ENCODE measurements at regions not wholly inside any gene's neighbourhood (a gene's known extent, or its start where the extent isn't known, plus 50 kb on each side); places are given as distances from the start of the nearest gene placed in this dataset.

DNA sequence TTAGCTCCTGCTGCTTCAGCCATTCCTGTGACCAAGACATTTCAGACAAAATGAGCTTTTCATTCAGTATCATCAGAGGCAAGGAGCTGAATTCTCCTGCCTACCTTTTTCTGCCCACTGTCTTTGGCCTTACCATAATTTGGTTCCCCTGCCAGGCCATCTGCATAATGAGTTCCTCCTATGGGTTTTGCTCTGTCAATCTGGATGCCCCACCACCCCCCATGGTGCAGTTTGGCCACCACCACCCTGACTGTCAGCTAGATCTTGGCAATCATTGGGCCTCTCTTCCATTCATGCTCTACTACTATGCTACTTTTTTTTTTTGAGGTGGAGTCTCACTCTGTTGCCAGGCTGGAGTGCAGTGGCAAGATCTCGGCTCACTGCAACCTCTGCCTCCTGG lies 169.2 kb upstream of the ZKSCAN2 start:
- Mint-ChIP-seq H3K4me3 (no peak overlapping the region), H3K9me3 (peaks cover 18% of the 10 kb centered on the region), H3K36me3 (0 out of 2 replicates have a peak, but pooled peaks cover 7% of the 10 kb centered on the region), H3K4me1 (peaks cover 6% of the 10 kb centered on the region; the same call in 1 of the 2 replicates), H3K27ac (no peak overlapping the region), H3K27me3 (ENCODE audit: low read depth) (no peaks in the 10 kb centered on the region)
- ChIA-PET POLR2A (no interaction called here), CTCF (no interaction called here)
- TF ChIP-seq, protein P1, sequence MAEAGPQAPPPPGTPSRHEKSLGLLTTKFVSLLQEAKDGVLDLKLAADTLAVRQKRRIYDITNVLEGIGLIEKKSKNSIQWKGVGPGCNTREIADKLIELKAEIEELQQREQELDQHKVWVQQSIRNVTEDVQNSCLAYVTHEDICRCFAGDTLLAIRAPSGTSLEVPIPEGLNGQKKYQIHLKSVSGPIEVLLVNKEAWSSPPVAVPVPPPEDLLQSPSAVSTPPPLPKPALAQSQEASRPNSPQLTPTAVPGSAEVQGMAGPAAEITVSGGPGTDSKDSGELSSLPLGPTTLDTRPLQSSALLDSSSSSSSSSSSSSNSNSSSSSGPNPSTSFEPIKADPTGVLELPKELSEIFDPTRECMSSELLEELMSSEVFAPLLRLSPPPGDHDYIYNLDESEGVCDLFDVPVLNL (CRISPR knock-in tag; IDR thresholded peaks at IDR 0.05; ENCODE audit: borderline replicate concordance, low read depth): no peak
- no peak for TF ChIP-seq JAZF1 (CRISPR knock-in tag; IDR thresholded peaks at IDR 0.05)
- TF ChIP-seq TCF7 (CRISPR knock-in tag; IDR thresholded peaks at IDR 0.05; ENCODE audit: low read depth): no peak
- TF ChIP-seq, protein P2, sequence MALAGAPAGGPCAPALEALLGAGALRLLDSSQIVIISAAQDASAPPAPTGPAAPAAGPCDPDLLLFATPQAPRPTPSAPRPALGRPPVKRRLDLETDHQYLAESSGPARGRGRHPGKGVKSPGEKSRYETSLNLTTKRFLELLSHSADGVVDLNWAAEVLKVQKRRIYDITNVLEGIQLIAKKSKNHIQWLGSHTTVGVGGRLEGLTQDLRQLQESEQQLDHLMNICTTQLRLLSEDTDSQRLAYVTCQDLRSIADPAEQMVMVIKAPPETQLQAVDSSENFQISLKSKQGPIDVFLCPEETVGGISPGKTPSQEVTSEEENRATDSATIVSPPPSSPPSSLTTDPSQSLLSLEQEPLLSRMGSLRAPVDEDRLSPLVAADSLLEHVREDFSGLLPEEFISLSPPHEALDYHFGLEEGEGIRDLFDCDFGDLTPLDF (CRISPR knock-in tag; IDR thresholded peaks at IDR 0.05): no peak
- no peak for TF ChIP-seq JUN (CRISPR knock-in tag; IDR thresholded peaks at IDR 0.05)
- TF ChIP-seq, protein P3, sequence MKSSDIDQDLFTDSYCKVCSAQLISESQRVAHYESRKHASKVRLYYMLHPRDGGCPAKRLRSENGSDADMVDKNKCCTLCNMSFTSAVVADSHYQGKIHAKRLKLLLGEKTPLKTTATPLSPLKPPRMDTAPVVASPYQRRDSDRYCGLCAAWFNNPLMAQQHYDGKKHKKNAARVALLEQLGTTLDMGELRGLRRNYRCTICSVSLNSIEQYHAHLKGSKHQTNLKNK (CRISPR knock-in tag; IDR thresholded peaks at IDR 0.05): no peak
- TF ChIP-seq, protein P4, sequence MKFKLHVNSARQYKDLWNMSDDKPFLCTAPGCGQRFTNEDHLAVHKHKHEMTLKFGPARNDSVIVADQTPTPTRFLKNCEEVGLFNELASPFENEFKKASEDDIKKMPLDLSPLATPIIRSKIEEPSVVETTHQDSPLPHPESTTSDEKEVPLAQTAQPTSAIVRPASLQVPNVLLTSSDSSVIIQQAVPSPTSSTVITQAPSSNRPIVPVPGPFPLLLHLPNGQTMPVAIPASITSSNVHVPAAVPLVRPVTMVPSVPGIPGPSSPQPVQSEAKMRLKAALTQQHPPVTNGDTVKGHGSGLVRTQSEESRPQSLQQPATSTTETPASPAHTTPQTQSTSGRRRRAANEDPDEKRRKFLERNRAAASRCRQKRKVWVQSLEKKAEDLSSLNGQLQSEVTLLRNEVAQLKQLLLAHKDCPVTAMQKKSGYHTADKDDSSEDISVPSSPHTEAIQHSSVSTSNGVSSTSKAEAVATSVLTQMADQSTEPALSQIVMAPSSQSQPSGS (CRISPR knock-in tag; IDR thresholded peaks at IDR 0.05; ENCODE audit: borderline replicate concordance, low read depth): no peak
- no peak for TF ChIP-seq KAT7 (CRISPR knock-in tag; IDR thresholded peaks at IDR 0.05; ENCODE audit: borderline replicate concordance)
- TF ChIP-seq, protein P5, sequence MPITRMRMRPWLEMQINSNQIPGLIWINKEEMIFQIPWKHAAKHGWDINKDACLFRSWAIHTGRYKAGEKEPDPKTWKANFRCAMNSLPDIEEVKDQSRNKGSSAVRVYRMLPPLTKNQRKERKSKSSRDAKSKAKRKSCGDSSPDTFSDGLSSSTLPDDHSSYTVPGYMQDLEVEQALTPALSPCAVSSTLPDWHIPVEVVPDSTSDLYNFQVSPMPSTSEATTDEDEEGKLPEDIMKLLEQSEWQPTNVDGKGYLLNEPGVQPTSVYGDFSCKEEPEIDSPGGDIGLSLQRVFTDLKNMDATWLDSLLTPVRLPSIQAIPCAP (CRISPR knock-in tag; IDR thresholded peaks at IDR 0.05): no peak
- TF ChIP-seq ZNF671 (CRISPR knock-in tag; IDR thresholded peaks at IDR 0.05): no peak
- TF ChIP-seq, protein P6, sequence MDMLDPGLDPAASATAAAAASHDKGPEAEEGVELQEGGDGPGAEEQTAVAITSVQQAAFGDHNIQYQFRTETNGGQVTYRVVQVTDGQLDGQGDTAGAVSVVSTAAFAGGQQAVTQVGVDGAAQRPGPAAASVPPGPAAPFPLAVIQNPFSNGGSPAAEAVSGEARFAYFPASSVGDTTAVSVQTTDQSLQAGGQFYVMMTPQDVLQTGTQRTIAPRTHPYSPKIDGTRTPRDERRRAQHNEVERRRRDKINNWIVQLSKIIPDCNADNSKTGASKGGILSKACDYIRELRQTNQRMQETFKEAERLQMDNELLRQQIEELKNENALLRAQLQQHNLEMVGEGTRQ (CRISPR knock-in tag; IDR thresholded peaks at IDR 0.05): no peak
- TF ChIP-seq ZBTB21 (CRISPR knock-in tag; IDR thresholded peaks at IDR 0.05; ENCODE audit: borderline replicate concordance): no peak
- TF ChIP-seq, protein P7, sequence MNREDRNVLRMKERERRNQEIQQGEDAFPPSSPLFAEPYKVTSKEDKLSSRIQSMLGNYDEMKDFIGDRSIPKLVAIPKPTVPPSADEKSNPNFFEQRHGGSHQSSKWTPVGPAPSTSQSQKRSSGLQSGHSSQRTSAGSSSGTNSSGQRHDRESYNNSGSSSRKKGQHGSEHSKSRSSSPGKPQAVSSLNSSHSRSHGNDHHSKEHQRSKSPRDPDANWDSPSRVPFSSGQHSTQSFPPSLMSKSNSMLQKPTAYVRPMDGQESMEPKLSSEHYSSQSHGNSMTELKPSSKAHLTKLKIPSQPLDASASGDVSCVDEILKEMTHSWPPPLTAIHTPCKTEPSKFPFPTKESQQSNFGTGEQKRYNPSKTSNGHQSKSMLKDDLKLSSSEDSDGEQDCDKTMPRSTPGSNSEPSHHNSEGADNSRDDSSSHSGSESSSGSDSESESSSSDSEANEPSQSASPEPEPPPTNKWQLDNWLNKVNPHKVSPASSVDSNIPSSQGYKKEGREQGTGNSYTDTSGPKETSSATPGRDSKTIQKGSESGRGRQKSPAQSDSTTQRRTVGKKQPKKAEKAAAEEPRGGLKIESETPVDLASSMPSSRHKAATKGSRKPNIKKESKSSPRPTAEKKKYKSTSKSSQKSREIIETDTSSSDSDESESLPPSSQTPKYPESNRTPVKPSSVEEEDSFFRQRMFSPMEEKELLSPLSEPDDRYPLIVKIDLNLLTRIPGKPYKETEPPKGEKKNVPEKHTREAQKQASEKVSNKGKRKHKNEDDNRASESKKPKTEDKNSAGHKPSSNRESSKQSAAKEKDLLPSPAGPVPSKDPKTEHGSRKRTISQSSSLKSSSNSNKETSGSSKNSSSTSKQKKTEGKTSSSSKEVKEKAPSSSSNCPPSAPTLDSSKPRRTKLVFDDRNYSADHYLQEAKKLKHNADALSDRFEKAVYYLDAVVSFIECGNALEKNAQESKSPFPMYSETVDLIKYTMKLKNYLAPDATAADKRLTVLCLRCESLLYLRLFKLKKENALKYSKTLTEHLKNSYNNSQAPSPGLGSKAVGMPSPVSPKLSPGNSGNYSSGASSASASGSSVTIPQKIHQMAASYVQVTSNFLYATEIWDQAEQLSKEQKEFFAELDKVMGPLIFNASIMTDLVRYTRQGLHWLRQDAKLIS (CRISPR knock-in tag; IDR thresholded peaks at IDR 0.05; ENCODE audit: borderline replicate concordance): no peak
- TF ChIP-seq TEAD4 (CRISPR knock-in tag; IDR thresholded peaks at IDR 0.05): no peak
- no peak for TF ChIP-seq NFYB (CRISPR knock-in tag; conservative IDR thresholded peaks at IDR 0.05; ENCODE audit: low read depth)
- TF ChIP-seq, protein P8, sequence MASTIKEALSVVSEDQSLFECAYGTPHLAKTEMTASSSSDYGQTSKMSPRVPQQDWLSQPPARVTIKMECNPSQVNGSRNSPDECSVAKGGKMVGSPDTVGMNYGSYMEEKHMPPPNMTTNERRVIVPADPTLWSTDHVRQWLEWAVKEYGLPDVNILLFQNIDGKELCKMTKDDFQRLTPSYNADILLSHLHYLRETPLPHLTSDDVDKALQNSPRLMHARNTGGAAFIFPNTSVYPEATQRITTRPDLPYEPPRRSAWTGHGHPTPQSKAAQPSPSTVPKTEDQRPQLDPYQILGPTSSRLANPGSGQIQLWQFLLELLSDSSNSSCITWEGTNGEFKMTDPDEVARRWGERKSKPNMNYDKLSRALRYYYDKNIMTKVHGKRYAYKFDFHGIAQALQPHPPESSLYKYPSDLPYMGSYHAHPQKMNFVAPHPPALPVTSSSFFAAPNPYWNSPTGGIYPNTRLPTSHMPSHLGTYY (CRISPR knock-in tag; IDR thresholded peaks at IDR 0.05): no peak
- TF ChIP-seq ESRRA (CRISPR knock-in tag; IDR thresholded peaks at IDR 0.05; ENCODE audit: borderline replicate concordance): no peak
- ATAC-seq (no peak), DNase-seq (ENCODE audit: low spot score) (no peak)

Data from WTC11 (cell line).